OCI-LY7 (cell line): ENCODE measurements at regions not wholly inside any gene's neighbourhood (a gene's known extent, or its start where the extent isn't known, plus 50 kb on each side); places are given as distances from the start of the nearest gene placed in this dataset.

Experiments
- BruUV-seq: library from RNA; stranded (reverse); fragments of 400-500 nt; replicated peaks from 2 replicates; lab custom pipeline; 2021; lab: Mats Ljungman, UMichigan
- CTCF ChIA-PET: fragments of 300-600 bp; sonication (Branson Sonifier 250); formaldehyde crosslinking; loops from one replicate; lab custom pipeline; 2022; ENCODE audit warnings: antibody characterized with exemption; ENCODE audit not compliant: unreplicated experiment; lab: Charles Lee
- POLR2A ChIA-PET: fragments of 300-600 bp; sonication (Branson Sonifier 250); formaldehyde crosslinking; loops from one replicate; lab custom pipeline; 2022; ENCODE audit warnings: antibody characterized with exemption; lab: Charles Lee
- DNase-seq: peaks from one replicate; pipeline ENCODE4 v3.0.0-alpha.2; 2015; ENCODE audit warnings: low spot score
- H2AFZ ChIP-seq: fragments of 200-600 bp; sonication (generic), shearing (Covaris generic); 2 replicates; pipeline ENCODE4 v1.6.1; 2014; ENCODE audit warnings: mild to moderate bottlenecking, antibody characterized with exemption, low read length, moderate library complexity
- H3K27ac ChIP-seq: fragments of 200-600 bp; sonication (generic); 2 replicates; pipeline ENCODE4 v1.5.1; 2014; ENCODE audit warnings: mixed run types, low read depth, mild to moderate bottlenecking, moderate library complexity, low read length, inconsistent platforms; ENCODE audit not compliant: poor library complexity, severe bottlenecking
- H3K36me3 ChIP-seq: fragments of 200-600 bp; sonication (generic); 2 replicates; pipeline ENCODE4 v1.6.1; 2014; ENCODE audit warnings: mild to moderate bottlenecking, antibody characterized with exemption, low read length, moderate library complexity, mixed read lengths; ENCODE audit not compliant: insufficient read depth
- H3K4me1 ChIP-seq: fragments of 200-600 bp; sonication (generic); 2 replicates; pipeline ENCODE4 v1.5.1; 2014; ENCODE audit warnings: mild to moderate bottlenecking, low read length; ENCODE audit not compliant: insufficient read depth, poor library complexity, severe bottlenecking
- H3K4me2 ChIP-seq: fragments of 200-600 bp; sonication (generic); 2 replicates; pipeline ENCODE4 v1.6.1; 2014; ENCODE audit warnings: mild to moderate bottlenecking, low read length
- H3K4me3 ChIP-seq: fragments of 200-600 bp; sonication (generic); 2 replicates; pipeline ENCODE4 v1.5.1; 2014; ENCODE audit warnings: mild to moderate bottlenecking, low read depth, low read length; ENCODE audit not compliant: poor library complexity, severe bottlenecking
- H3K79me2 ChIP-seq: fragments of 200-600 bp; sonication (generic); 2 replicates; pipeline ENCODE4 v1.6.1; 2016; ENCODE audit warnings: low read depth, mild to moderate bottlenecking, low read length, moderate library complexity, mixed read lengths; ENCODE audit not compliant: insufficient read depth
- H3K9me2 ChIP-seq: fragments of 200-600 bp; sonication (generic); 2 replicates; pipeline ENCODE4 v1.6.1; 2016; ENCODE audit warnings: mild to moderate bottlenecking, low read length, mixed read lengths; ENCODE audit not compliant: insufficient read depth
- H3K9me3 ChIP-seq: fragments of 200-600 bp; sonication (generic); 2 replicates; pipeline ENCODE4 v1.6.1; 2014; ENCODE audit warnings: mild to moderate bottlenecking, mixed run types, low read length, mixed read lengths
- H4K20me1 ChIP-seq: fragments of 200-600 bp; sonication (generic); 2 replicates; pipeline ENCODE4 v1.6.1; 2014; ENCODE audit warnings: mild to moderate bottlenecking, antibody characterized with exemption, low read length, moderate library complexity, mixed read lengths; ENCODE audit not compliant: insufficient read depth
- CTCF ChIP-seq: fragments of 200-600 bp; sonication (generic); conservative IDR thresholded peaks from 2 replicates; pipeline ENCODE4 v1.5.1; 2014; ENCODE audit warnings: mild to moderate bottlenecking, antibody characterized with exemption, low read length, moderate library complexity, mixed read lengths
- EZH2phosphoT487 ChIP-seq: fragments of 200-600 bp; sonication (generic); IDR thresholded peaks from 2 replicates; pipeline ENCODE4 v1.6.1; 2018; ENCODE audit warnings: low read depth, borderline replicate concordance, mild to moderate bottlenecking, mixed run types, antibody characterized with exemption, low read length, moderate library complexity, mixed read lengths
- intact Hi-C: fragments of 100-400 bp; cut with micrococcal nuclease; formaldehyde crosslinking; loops from one replicate; pipeline ENCODE4 v1.10.0; 2022; ENCODE audit not compliant: unreplicated experiment

- no peaks in the 10 kb centered on the region for H3K4me1 ChIP-seq
- H3K4me3 ChIP-seq: no peak overlapping the region
- H2AFZ ChIP-seq: no peak overlapping the region
- no peaks in the 10 kb centered on the region for H3K9me2 ChIP-seq
- intact Hi-C loops: no loop called here
- no peaks in the 10 kb centered on the region for H3K79me2 ChIP-seq
- H3K4me2 ChIP-seq: no peak overlapping the region
- ChIA-PET POLR2A (no interaction called here), CTCF (no interaction called here)
- TF ChIP-seq EZH2phosphoT487 (no peak), CTCF (no peak)
- no TSS peak for BruUV-seq
- H4K20me1 ChIP-seq: no peaks in the 10 kb centered on the region
- H3K36me3 ChIP-seq: no peaks in the 10 kb centered on the region
- H3K9me3 ChIP-seq: no peaks in the 10 kb centered on the region
- no peak overlapping the region for H3K27ac ChIP-seq
- DNase-seq: no peak
These were observed 74.7 kb upstream of the TCF21 start for GRCh38 chr6:133814238-133814637.

DNA sequence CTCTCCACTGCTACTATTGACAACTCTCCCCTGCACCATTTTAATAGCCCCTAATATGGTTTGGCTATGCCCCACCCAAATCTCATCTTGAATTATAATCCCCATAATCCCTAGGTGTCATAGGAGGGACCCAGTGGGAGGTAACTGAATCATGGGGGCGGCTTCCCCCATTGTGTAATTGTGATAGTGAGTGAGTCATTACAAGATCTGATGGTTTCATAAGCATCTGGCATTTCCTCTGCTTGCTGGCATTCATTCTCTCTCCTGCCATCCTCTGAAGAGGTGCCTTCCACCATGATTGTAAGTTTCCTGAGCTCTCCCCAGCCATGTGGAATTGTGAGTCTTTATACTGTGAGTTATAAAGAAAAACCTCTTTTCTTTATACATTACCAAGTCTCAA is 74.1 kb upstream of the TCF21 start:
- DNase-seq: no peak
- BruUV-seq: no TSS peak
- Histone ChIP-seq H3K9me3 (no peaks in the 10 kb centered on the region), H3K4me2 (no peak overlapping the region), H4K20me1 (no peaks in the 10 kb centered on the region), H3K9me2 (no peaks in the 10 kb centered on the region), H3K36me3 (no peaks in the 10 kb centered on the region), H3K4me3 (no peak overlapping the region), H3K4me1 (no peaks in the 10 kb centered on the region), H2AFZ (no peak overlapping the region), H3K27ac (no peak overlapping the region), H3K79me2 (no peaks in the 10 kb centered on the region)
- no peak for TF ChIP-seq EZH2phosphoT487
- no peak for TF ChIP-seq CTCF
- ChIA-PET CTCF (no interaction called here), POLR2A (no interaction called here)
- intact Hi-C loops: no loop called here

DNA sequence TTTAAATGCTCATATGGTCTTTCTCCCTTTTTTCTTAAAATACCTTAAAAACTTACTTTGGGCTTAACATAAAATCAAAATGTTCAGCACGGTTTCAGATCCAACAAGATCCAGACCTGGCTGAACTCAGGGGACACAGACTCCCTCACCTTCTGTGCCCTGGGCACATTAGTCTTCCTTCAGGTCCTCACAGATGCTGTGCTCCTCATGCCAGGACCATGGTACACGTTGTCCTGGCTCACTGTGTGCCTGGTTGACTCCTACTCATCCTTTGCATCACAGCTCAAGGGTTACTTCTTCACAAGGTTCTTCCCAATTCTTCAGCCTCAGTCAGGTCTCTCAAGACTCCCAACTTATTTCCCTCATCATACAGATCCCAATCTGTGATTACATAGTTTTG is 73.6 kb upstream of the TCF21 start:
- Histone ChIP-seq H2AFZ (no peak overlapping the region), H3K27ac (no peak overlapping the region), H3K9me2 (no peaks in the 10 kb centered on the region), H3K4me2 (no peak overlapping the region), H3K9me3 (no peaks in the 10 kb centered on the region), H4K20me1 (no peaks in the 10 kb centered on the region), H3K36me3 (no peaks in the 10 kb centered on the region), H3K4me1 (no peaks in the 10 kb centered on the region), H3K79me2 (no peaks in the 10 kb centered on the region), H3K4me3 (no peak overlapping the region)
- DNase-seq: no peak
- POLR2A ChIA-PET: no interaction called here
- intact Hi-C loops: no loop called here
- CTCF ChIA-PET: no interaction called here
- BruUV-seq: no TSS peak
- TF ChIP-seq CTCF (no peak), EZH2phosphoT487 (no peak)
